ENCODE measurements at regions not wholly inside any gene's neighbourhood (a gene's known extent, or its start where the extent isn't known, plus 50 kb on each side); places are given as distances from the start of the nearest gene placed in this dataset.

- TF ChIP-seq EZH2 (IDR thresholded peaks at IDR 0.05; ENCODE audit: insufficient read depth, poor library complexity, severe bottlenecking), result no peak
- TF ChIP-seq EZH2phosphoT487 (IDR thresholded peaks at IDR 0.05; ENCODE audit: insufficient read depth, low read depth), result no peak
Measured at GRCh38 chr2:84177733-84178132, 281.3 kb downstream of the SUCLG1 start.

Measured in GM23248 (cell line).